AG04449 (cell line): ENCODE measurements at regions not wholly inside any gene's neighbourhood (a gene's known extent, or its start where the extent isn't known, plus 50 kb on each side); places are given as distances from the start of the nearest gene placed in this dataset.

Experiments used
- CTCF ChIA-PET: fragments of 350-600 bp; formaldehyde crosslinking; extraction: SDS; loops from one replicate; lab custom pipeline; 2021; ENCODE audit warnings: antibody characterized with exemption; lab: Yijun Ruan, JAX
- POLR2A ChIA-PET: fragments of 400-600, 350-600 bp; formaldehyde crosslinking; extraction: SDS; loops from one replicate; lab custom pipeline; 2020; ENCODE audit warnings: antibody characterized with exemption, inconsistent platforms; lab: Yijun Ruan, JAX
- DNase-seq: peaks from one replicate; pipeline ENCODE4 v3.0.0-alpha.2; 2010; ENCODE audit warnings: low read depth, low spot score
- H3K4me3 ChIP-seq: 2 replicates; pipeline ENCODE4 v1.5.1; 2011; ENCODE audit warnings: low read depth, mild to moderate bottlenecking, control low read depth, low read length
- CTCF ChIP-seq: IDR thresholded peaks from one replicate; pipeline ENCODE4 v1.5.1; 2011; ENCODE audit warnings: mild to moderate bottlenecking, moderate library complexity, low read length, control low read depth, inconsistent platforms; ENCODE audit not compliant: insufficient read depth; ENCODE audit errors: missing control alignments

GRCh38 chr12:63302941-63303536 lies 152.0 kb upstream of the AVPR1A start:
- no peak for TF ChIP-seq CTCF
- ChIA-PET POLR2A (no interaction called here), CTCF (no interaction called here)
- DNase-seq: no peak
- H3K4me3 ChIP-seq: no peak overlapping the region

GRCh38 chr12:63302269-63302940 lies 151.4 kb upstream of the AVPR1A start:
- POLR2A ChIA-PET: no interaction called here
- no peak for TF ChIP-seq CTCF
- CTCF ChIA-PET: no interaction called here

GRCh38 chr12:63301311-63301710 lies 150.3 kb upstream of the AVPR1A start:
- DNase-seq: no peak
- POLR2A ChIA-PET: no interaction called here
- CTCF ChIA-PET: no interaction called here
- no peak overlapping the region for H3K4me3 ChIP-seq
- TF ChIP-seq CTCF: no peak

More at GRCh38 chr12:63302269-63302940, 151.4 kb upstream of the AVPR1A start:
- no peak for DNase-seq
- no peak overlapping the region for H3K4me3 ChIP-seq

GRCh38 chr12:63298386-63298930 lies 147.5 kb upstream of the AVPR1A start:
- ChIA-PET POLR2A (no interaction called here), CTCF (no interaction called here)
- H3K4me3 ChIP-seq: no peak overlapping the region
- no peak for TF ChIP-seq CTCF
- no peak for DNase-seq

GRCh38 chr12:63294327-63294632 lies 143.3 kb upstream of the AVPR1A start:
- ChIA-PET CTCF (no interaction called here), POLR2A (no interaction called here)
- no peak overlapping the region for H3K4me3 ChIP-seq
- TF ChIP-seq CTCF: no peak
- DNase-seq: peak; percentile 19

- ChIA-PET CTCF (no interaction called here), POLR2A (no interaction called here)
- no peak for TF ChIP-seq CTCF
- no peak overlapping the region for H3K4me3 ChIP-seq
- no peak for DNase-seq
Measured at GRCh38 chr12:63292471-63293221, 141.6 kb upstream of the AVPR1A start.
